ENCODE measurements at regions not wholly inside any gene's neighbourhood (a gene's known extent, or its start where the extent isn't known, plus 50 kb on each side); places are given as distances from the start of the nearest gene placed in this dataset.

- H3K4me3 ChIP-seq (replicated peaks in 1 of 2; ENCODE audit: low read depth in 2 of 2, low read length in 2 of 2): no peak overlapping the region
- TF ChIP-seq CTCF (IDR thresholded peaks at IDR 0.05; ENCODE audit: low read depth, low read length): no peak
- DNase-seq (ENCODE audit: low read depth in 2 of 2): no peak
Observed at GRCh38 chr13:94783489-94783888, 71.1 kb upstream of the SOX21 start.

- H3K4me3 ChIP-seq (replicated peaks in 1 of 2; ENCODE audit: low read depth in 2 of 2, low read length in 2 of 2): no peak overlapping the region
- no peak for DNase-seq (ENCODE audit: low read depth in 2 of 2)
- TF ChIP-seq CTCF (IDR thresholded peaks at IDR 0.05; ENCODE audit: low read depth, low read length): no peak
Observed at GRCh38 chr13:94780421-94780820, 68.1 kb upstream of the SOX21 start.

GRCh38 chr13:94778986-94779385 is 66.6 kb upstream of the SOX21 start:
- no peak overlapping the region for H3K4me3 ChIP-seq (replicated peaks in 1 of 2; ENCODE audit: low read depth in 2 of 2, low read length in 2 of 2)
- TF ChIP-seq CTCF (IDR thresholded peaks at IDR 0.05; ENCODE audit: low read depth, low read length): no peak
- DNase-seq (ENCODE audit: low read depth in 2 of 2): no peak

- no peak for TF ChIP-seq CTCF (IDR thresholded peaks at IDR 0.05; ENCODE audit: low read depth, low read length)
- no peak overlapping the region for H3K4me3 ChIP-seq (replicated peaks in 1 of 2; ENCODE audit: low read depth in 2 of 2, low read length in 2 of 2)
- DNase-seq (ENCODE audit: low read depth in 2 of 2): no peak
Observed at GRCh38 chr13:94778585-94778984, 66.2 kb upstream of the SOX21 start.

- no peak for TF ChIP-seq CTCF (IDR thresholded peaks at IDR 0.05; ENCODE audit: low read depth, low read length)
- DNase-seq (ENCODE audit: low read depth in 2 of 2): peak in 1 of 2 donors; percentile 2
- H3K4me3 ChIP-seq (replicated peaks in 1 of 2; ENCODE audit: low read depth in 2 of 2, low read length in 2 of 2): no peak overlapping the region
Observed at GRCh38 chr13:94776956-94777355, 64.6 kb upstream of the SOX21 start.

- H3K4me3 ChIP-seq (replicated peaks in 1 of 2; ENCODE audit: low read depth in 2 of 2, low read length in 2 of 2): no peak overlapping the region
- no peak for DNase-seq (ENCODE audit: low read depth in 2 of 2)
- no peak for TF ChIP-seq CTCF (IDR thresholded peaks at IDR 0.05; ENCODE audit: low read depth, low read length)
Observed at GRCh38 chr13:94776300-94776699, 64.0 kb upstream of the SOX21 start.

GRCh38 chr13:94765814-94766213 is 53.5 kb upstream of the SOX21 start:
- no peak for TF ChIP-seq CTCF (IDR thresholded peaks at IDR 0.05; ENCODE audit: low read depth, low read length)
- H3K4me3 ChIP-seq (replicated peaks in 1 of 2; ENCODE audit: low read depth in 2 of 2, low read length in 2 of 2): no peak overlapping the region
- DNase-seq (ENCODE audit: low read depth in 2 of 2): no peak
